Thymus (tissue), 11 donors: ENCODE measurements at regions not wholly inside any gene's neighbourhood (a gene's known extent, or its start where the extent isn't known, plus 50 kb on each side); places are given as distances from the start of the nearest gene placed in this dataset.

Experiments
- DNase-seq, 9 donors: peaks; one replicate each; pipeline ENCODE4 v3.0.0-alpha.2; 2013; ENCODE audit warnings: low spot score in 9 of 9, low read depth in 6 of 9, missing footprints in 1 of 9
- H3K27ac ChIP-seq, 2 donors: one replicate each; pipeline ENCODE4 v1.5.1; 2013; ENCODE audit warnings: control low read depth in 1 of 2, low read depth in 1 of 2, low read length in 1 of 2, mild to moderate bottlenecking in 1 of 2, moderate library complexity in 1 of 2
- H3K27me3 ChIP-seq, 2 donors: one replicate each; pipeline ENCODE4 v1.5.1; 2013; ENCODE audit warnings: low read length in 1 of 2; ENCODE audit not compliant: control insufficient read depth in 2 of 2, insufficient read depth in 1 of 2
- H3K36me3 ChIP-seq, 2 donors: one replicate each; pipeline ENCODE4 v1.5.1; 2013; ENCODE audit warnings: low read length in 1 of 2, mild to moderate bottlenecking in 1 of 2, moderate library complexity in 1 of 2; ENCODE audit not compliant: control insufficient read depth in 2 of 2, insufficient read depth in 2 of 2
- H3K4me1 ChIP-seq, 2 donors: one replicate each; pipeline ENCODE4 v1.5.1; 2013; ENCODE audit warnings: low read length in 2 of 2; ENCODE audit not compliant: control insufficient read depth in 2 of 2, insufficient read depth in 2 of 2
- H3K4me3 ChIP-seq, 2 donors: one replicate each; pipeline ENCODE4 v1.5.1; 2013; ENCODE audit warnings: low read length in 2 of 2, control low read depth in 1 of 2, mild to moderate bottlenecking in 1 of 2
- H3K9me3 ChIP-seq, 2 donors: one replicate each; pipeline ENCODE4 v1.5.1; 2013; ENCODE audit warnings: low read length in 1 of 2, mild to moderate bottlenecking in 1 of 2; ENCODE audit not compliant: control insufficient read depth in 2 of 2, insufficient read depth in 1 of 2
- WGBS: extraction: QIAGEN DNeasy Blood & Tissue Kit; methylation state at CpG from one replicate; pipeline ENCODE4 v1.1.7; 2013; 5-methylcytosine and 5-hydroxymethylcytosine counted together
- donor health status: healthy.

DNA sequence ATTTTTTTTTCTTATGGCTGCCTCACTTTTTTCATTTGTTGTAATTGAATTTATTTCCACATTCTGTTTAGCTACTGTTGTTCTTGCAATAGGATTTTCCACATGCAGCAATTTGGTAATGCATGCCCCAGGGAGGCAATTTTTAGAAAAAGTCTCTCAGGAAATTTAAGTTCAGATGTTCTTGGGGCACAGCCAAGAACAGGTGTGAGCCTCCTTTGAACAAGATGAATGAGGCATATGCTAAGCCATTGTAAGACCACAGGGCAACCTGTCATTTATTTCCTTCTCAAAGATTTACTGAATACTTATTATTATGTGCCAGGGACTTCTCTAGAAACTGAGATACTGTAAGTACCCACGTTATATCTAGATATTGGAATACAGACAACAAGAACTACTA is 549.5 kb downstream of the DIPK2A start:
- Histone ChIP-seq H3K27ac (no peak overlapping the region), H3K36me3 (no peaks in the 10 kb centered on the region), H3K27me3 (no peaks in the 10 kb centered on the region), H3K4me3 (no peak overlapping the region), H3K9me3 (no peaks in the 10 kb centered on the region), H3K4me1 (no peaks in the 10 kb centered on the region)
- no peak for DNase-seq
- 12% methylated on average over 1 of the region's 1 CpG for WGBS

DNA sequence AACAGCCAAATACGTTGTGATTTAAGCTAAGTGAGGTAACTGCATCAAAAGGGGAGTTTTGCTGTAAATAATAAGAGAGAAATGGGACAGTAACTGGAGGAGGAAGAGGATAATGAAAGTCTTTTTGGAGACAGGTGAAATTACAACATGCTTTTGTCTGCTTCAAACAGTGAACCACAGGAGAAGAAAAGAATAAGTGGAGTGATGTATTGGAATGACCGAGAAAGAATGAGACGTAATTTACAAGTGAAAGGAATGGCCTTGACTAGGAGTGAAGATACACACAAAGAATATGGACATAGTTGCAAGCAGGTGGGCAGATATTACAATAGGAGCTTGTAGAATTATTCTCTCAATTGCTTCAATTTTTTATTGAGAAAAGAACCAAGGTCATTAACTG is 550.8 kb downstream of the DIPK2A start:
- no peaks in the 10 kb centered on the region for H3K4me1 ChIP-seq
- no peak overlapping the region for H3K27ac ChIP-seq
- no peak overlapping the region for H3K4me3 ChIP-seq
- DNase-seq, result no peak
- no peaks in the 10 kb centered on the region for H3K9me3 ChIP-seq
- no peaks in the 10 kb centered on the region for H3K27me3 ChIP-seq
- H3K36me3 ChIP-seq, result no peaks in the 10 kb centered on the region
- 94% methylated on average over 3 of the region's 3 CpGs for WGBS

DNA sequence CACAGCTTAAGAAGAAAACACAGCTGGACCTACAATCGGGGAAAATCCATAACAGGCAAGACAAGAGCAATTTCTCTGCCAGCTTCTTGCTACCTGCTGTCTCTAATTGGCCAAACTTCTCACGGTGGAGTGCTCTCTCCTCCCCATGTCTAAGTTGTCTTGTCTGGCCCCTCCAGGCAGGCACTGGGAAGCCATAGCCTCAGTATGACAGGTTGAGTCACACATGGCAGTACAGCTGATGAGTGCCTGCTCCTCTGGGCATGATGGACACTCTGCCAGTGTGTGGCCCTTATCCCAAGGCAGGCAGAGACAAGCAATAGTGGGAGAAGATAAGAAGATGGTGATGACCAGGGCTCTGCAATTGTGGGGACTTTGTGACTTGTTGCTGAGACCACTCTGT is 551.8 kb downstream of the DIPK2A start:
- DNase-seq, result no peak
- no peak overlapping the region for H3K27ac ChIP-seq
- no peaks in the 10 kb centered on the region for H3K27me3 ChIP-seq
- H3K9me3 ChIP-seq, result no peaks in the 10 kb centered on the region
- H3K36me3 ChIP-seq, result no peaks in the 10 kb centered on the region
- 91% methylated on average over 2 of the region's 2 CpGs for WGBS
- no peaks in the 10 kb centered on the region for H3K4me1 ChIP-seq
- H3K4me3 ChIP-seq, result no peak overlapping the region

DNA sequence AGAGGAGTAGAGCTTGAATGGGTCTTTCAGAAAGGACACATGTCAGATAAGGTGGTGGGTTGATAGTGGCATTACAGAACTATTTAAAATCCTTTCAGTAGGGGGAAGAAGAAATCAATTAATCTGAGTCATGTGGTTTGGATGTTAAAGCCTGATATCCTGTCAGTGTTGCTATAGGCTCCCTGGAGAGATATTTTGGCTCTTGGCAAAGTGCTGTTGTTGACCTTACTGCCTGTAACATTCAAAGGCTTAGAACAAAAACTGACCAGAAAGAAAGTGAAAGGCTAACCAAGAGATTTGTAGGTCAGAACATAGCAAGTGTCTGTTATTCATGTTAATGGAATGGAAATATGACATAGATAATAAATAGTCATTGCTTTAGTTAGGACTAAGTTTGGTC is 552.9 kb downstream of the DIPK2A start:
- Histone ChIP-seq H3K27ac (no peak overlapping the region), H3K27me3 (no peaks in the 10 kb centered on the region), H3K4me3 (no peak overlapping the region), H3K4me1 (no peaks in the 10 kb centered on the region), H3K36me3 (no peaks in the 10 kb centered on the region), H3K9me3 (no peaks in the 10 kb centered on the region)
- no peak for DNase-seq

DNA sequence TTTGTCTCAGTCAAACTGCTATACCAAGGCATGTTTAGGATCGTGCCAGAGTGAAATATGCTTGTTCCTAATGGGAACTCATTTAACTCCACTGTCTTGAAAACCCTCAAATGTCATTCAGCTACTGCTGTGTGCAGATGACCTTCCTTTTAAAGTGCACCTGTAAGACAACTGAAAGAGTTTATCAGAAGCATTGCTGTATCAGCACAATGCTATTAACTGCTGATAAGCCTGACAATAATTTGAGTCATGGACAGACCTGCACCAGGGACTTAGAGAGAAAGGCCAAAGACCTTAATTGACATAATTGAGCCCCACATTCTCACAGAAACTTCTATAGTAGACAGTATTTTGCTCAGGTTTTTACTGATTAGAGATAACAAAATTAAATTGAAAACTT is 557.9 kb downstream of the DIPK2A start:
- no peak for DNase-seq
- Histone ChIP-seq H3K4me1 (no peaks in the 10 kb centered on the region), H3K27ac (no peak overlapping the region), H3K27me3 (no peaks in the 10 kb centered on the region), H3K4me3 (no peak overlapping the region), H3K9me3 (no peaks in the 10 kb centered on the region), H3K36me3 (no peaks in the 10 kb centered on the region)
- WGBS, result 82% methylated on average over 1 of the region's 1 CpG

DNA sequence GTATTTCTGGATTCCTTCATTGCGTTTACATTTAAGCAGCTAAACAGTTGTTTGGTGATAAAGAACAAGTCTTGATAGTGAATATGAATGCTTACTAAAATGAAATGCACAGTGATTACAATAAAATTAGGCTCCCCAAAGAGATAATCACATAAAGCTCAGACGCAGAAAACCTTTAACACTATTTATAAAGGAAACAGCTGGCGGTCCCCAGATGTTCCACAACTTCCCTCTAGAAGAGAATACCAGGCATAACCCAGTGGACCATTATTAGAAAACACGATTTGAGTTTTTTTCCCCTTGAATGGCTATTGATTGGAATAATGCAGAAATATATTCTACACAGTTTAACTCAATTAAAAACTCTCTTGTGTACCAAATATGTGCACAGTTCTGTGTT is 573.2 kb downstream of the DIPK2A start:
- H3K36me3 ChIP-seq, result no peaks in the 10 kb centered on the region
- WGBS, result 72% methylated on average over 4 of the region's 4 CpGs
- no peak for DNase-seq
- H3K4me1 ChIP-seq, result no peaks in the 10 kb centered on the region
- H3K27me3 ChIP-seq, result no peaks in the 10 kb centered on the region
- no peak overlapping the region for H3K27ac ChIP-seq
- no peaks in the 10 kb centered on the region for H3K9me3 ChIP-seq
- no peak overlapping the region for H3K4me3 ChIP-seq

DNA sequence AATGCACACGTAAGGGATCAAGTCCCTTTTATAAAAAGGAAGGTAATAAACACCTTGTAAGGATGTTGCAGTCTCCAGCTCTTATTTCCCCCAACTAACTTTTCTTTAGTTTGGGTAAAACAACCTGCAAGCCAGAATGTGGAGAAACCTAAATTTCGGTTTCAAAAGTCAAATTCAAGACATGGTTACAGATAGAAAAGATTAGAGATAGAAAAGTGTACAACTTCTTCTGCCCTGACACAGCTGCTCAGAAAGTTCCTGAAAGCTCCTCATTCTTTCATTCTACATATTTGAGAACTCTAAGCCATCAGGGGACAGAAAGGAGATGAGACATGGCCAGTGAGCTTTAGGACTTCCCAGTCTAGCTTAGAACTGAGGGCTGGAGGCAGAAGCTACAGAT is 574.9 kb downstream of the DIPK2A start:
- Histone ChIP-seq H3K27ac (no peak overlapping the region), H3K4me3 (no peak overlapping the region), H3K4me1 (no peaks in the 10 kb centered on the region), H3K9me3 (no peaks in the 10 kb centered on the region), H3K27me3 (no peaks in the 10 kb centered on the region), H3K36me3 (no peaks in the 10 kb centered on the region)
- no peak for DNase-seq
- 88% methylated on average over 2 of the region's 2 CpGs for WGBS

DNA sequence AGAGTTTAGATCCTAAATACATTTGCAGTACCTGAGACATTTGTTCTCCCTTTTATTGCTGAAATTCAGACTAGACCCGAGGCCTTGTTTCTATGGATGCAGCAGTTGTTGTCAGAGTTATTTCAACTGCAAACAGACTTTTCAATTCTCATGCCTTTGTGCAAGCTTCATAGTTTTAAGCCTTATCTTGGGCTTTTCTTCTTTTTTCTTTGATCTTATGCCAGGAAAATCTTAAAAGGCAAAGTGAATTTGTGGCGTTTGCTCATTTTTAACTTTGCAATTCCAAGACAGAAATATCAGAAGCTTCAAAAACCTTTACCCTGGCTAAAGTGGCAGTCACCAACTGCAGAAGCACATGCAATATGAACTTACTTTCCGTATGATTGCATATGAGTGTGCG is 576.7 kb downstream of the DIPK2A start:
- Histone ChIP-seq H3K4me1 (no peaks in the 10 kb centered on the region), H3K4me3 (no peak overlapping the region), H3K27ac (no peak overlapping the region), H3K27me3 (no peaks in the 10 kb centered on the region), H3K9me3 (no peaks in the 10 kb centered on the region), H3K36me3 (no peaks in the 10 kb centered on the region)
- no peak for DNase-seq
- WGBS, result 79% methylated on average over 4 of the region's 4 CpGs

DNA sequence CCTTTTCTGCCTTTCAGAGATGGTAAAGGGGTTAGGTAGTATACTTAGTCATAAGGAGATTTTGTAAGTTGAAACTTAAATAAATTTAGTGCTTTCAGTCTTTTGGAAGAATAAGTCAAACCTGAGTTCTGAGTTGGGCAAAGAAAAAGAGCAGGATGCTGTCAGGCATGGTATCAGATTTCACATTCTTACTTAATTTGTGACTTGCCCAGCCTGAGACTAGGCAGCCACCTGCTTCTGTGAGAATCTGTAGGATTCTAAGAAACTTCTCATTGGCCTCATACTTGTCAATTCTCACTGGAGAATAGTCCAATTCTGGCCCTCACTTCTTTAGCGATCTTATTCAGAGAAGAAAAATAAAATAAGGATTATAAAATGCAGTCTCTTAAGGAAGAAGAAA is 577.5 kb downstream of the DIPK2A start:
- no peaks in the 10 kb centered on the region for H3K27me3 ChIP-seq
- WGBS, result 89% methylated on average over 1 of the region's 1 CpG
- H3K4me1 ChIP-seq, result no peaks in the 10 kb centered on the region
- no peak overlapping the region for H3K27ac ChIP-seq
- H3K9me3 ChIP-seq, result no peaks in the 10 kb centered on the region
- no peak for DNase-seq
- H3K4me3 ChIP-seq, result no peak overlapping the region
- no peaks in the 10 kb centered on the region for H3K36me3 ChIP-seq

DNA sequence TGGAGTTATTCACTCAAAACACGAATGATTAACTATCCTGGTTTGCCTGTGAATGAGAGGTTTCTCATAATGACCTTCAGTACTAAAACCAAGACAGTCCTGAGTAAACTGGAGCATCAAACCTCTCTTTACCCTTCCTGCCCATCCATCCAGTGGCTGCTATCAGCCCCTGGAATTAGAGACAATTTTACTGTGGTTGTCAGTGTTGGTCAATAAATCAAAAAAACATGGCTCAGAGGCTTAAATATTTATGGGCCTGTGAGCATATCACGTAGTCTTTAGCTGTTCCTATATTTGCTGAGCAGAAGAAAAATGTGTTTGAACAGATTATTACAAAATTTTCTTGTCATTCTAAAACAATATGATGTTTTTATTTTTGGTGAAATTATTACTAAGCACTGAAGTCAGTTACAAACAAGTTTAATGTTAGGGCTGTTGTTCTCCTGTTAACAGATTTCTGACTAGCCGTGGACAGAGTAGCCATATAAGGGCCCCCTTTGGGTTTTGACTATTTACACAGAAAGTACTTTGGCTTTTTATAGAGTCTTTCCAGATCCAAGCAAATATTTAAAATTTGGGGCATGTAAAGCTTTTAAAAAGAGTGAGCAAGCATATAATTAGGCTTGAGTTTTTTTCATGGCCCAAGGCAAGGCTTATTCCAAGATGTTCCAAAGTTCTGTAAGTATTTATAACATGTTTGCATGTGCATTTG is 580.9 kb downstream of the DIPK2A start:
- Histone ChIP-seq H3K9me3 (no peaks in the 10 kb centered on the region), H3K27me3 (no peaks in the 10 kb centered on the region), H3K4me3 (no peak overlapping the region), H3K27ac (no peak overlapping the region), H3K36me3 (no peaks in the 10 kb centered on the region), H3K4me1 (no peaks in the 10 kb centered on the region)
- no peak for DNase-seq
- 97% methylated on average over 3 of the region's 3 CpGs for WGBS
